ENCODE measurements at regions not wholly inside any gene's neighbourhood (a gene's known extent, or its start where the extent isn't known, plus 50 kb on each side); places are given as distances from the start of the nearest gene placed in this dataset.
"Not testable (repeated sequence)": the region's sequence is repeated elsewhere in the genome, so short reads cannot be mapped to it uniquely, and the experiment has no call there.

DNA sequence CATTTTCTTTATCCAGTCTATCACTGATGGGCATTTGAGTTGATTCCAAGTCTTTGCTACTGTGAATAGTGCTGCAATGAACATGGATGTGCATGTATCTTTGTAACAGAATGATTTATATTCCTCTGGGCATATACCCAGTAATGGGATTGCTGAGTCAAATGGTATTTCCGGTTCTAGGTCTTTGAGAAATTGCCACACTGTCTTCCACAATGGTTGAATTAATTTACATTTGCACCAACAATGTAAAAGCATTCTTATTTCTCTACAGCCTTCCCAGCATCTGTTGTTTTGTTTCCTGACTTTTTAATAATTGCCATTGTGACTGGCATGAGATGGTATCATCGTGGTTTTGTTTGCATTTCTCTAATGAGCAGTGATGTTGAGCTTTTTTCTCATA lies 330.3 kb upstream of the TARS1 start:
- not testable (repeated sequence) for TF ChIP-seq EZH2 (IDR thresholded peaks at IDR 0.05; ENCODE audit: insufficient read depth, poor library complexity, severe bottlenecking); EZH2phosphoT487 (IDR thresholded peaks at IDR 0.05; ENCODE audit: insufficient read depth, low read depth)
